ENCODE measurements at regions not wholly inside any gene's neighbourhood (a gene's known extent, or its start where the extent isn't known, plus 50 kb on each side); places are given as distances from the start of the nearest gene placed in this dataset.

- intact Hi-C loops (cut with micrococcal nuclease), result no loop called here
- no peak for ATAC-seq (ENCODE audit: low read depth)
- no peak for TF ChIP-seq CEBPB (IDR thresholded peaks at IDR 0.05; ENCODE audit: low read depth, low read length)
These were observed 70.6 kb upstream of the ANKH start for GRCh38 chr5:14942212-14942611.

More at GRCh38 chr5:14942212-14942611, 70.6 kb upstream of the ANKH start:
- Histone ChIP-seq H2BK5ac (ENCODE audit: low read depth, low read length, poor library complexity, severe bottlenecking) (no peak overlapping the region), H3K79me1 (ENCODE audit: low read depth in 1 of 2, low read length in 2 of 2) (no peaks in the 10 kb centered on the region), H2AFZ (replicated peaks; ENCODE audit: low read length, poor library complexity) (no peak overlapping the region), H3K9ac (ENCODE audit: low read depth, low read length) (no peak overlapping the region), H3K14ac (replicated peaks; ENCODE audit: low read depth, low read length) (no peak overlapping the region), H2AK9ac (replicated peaks; ENCODE audit: low read depth, low read length, poor library complexity) (no peak overlapping the region), H3K36me3 (ENCODE audit: control insufficient read depth, insufficient read depth, low read length) (no peaks in the 10 kb centered on the region), H3K4me3 (ENCODE audit: insufficient read depth, low read depth, low read length) (no peak overlapping the region), H4K8ac (ENCODE audit: low read depth in 2 of 2, low read length in 2 of 2) (no peak overlapping the region), H2BK15ac (ENCODE audit: low read depth, low read length) (no peak overlapping the region), H3K27me3 (ENCODE audit: control insufficient read depth, insufficient read depth, low read length) (peaks cover 9% of the 10 kb centered on the region), H3K4me1 (ENCODE audit: control insufficient read depth, insufficient read depth, low read length) (no peaks in the 10 kb centered on the region), H3K4me2 (ENCODE audit: low read depth, low read length) (no peak overlapping the region), H3K23ac (ENCODE audit: low read depth, low read length) (no peak overlapping the region), H3K9me1 (ENCODE audit: insufficient read depth, low read length) (no peaks in the 10 kb centered on the region; the same call in 1 of the 2 replicates), H4K20me1 (ENCODE audit: insufficient read depth, low read length) (no peaks in the 10 kb centered on the region; the same call in 1 of the 2 replicates), H4K91ac (ENCODE audit: insufficient read depth, low read depth, low read length) (no peak overlapping the region), H2BK120ac (ENCODE audit: low read depth, low read length) (no peak overlapping the region), H2AK5ac (ENCODE audit: low read depth, low read length) (no peak overlapping the region), H3K4ac (ENCODE audit: low read depth, low read length) (no peak overlapping the region), H3K18ac (ENCODE audit: low read depth, low read length) (no peak overlapping the region), H3K27ac (ENCODE audit: insufficient read depth, low read length) (no peak overlapping the region), H4K5ac (ENCODE audit: low read depth, low read length) (no peak overlapping the region), H3K9me3 (ENCODE audit: control insufficient read depth, insufficient read depth, low read length) (no peaks in the 10 kb centered on the region), H3K56ac (ENCODE audit: extremely low read depth, insufficient read depth, low read length) (no peak overlapping the region), H2BK20ac (ENCODE audit: low read depth, low read length) (no peak overlapping the region)
- dilution Hi-C loops (cut with HindIII; ENCODE audit: low sequenced_read_pairs, unreplicated experiment), result no loop called here
- no peak for DNase-seq
- BruUV-seq (replicated peaks), result no TSS peak
- ChIA-PET CTCF (no interaction called here), POLR2A (ENCODE audit: unreplicated experiment) (no interaction called here)
- in situ Hi-C loops (cut with MboI; ENCODE audit: low sequenced_read_pairs), result no loop called here

All from IMR-90 (cell line).